ENCODE measurements at regions not wholly inside any gene's neighbourhood (a gene's known extent, or its start where the extent isn't known, plus 50 kb on each side); places are given as distances from the start of the nearest gene placed in this dataset.
"Not testable (repeated sequence)": the region's sequence is repeated elsewhere in the genome, so short reads cannot be mapped to it uniquely, and the experiment has no call there.

DNA sequence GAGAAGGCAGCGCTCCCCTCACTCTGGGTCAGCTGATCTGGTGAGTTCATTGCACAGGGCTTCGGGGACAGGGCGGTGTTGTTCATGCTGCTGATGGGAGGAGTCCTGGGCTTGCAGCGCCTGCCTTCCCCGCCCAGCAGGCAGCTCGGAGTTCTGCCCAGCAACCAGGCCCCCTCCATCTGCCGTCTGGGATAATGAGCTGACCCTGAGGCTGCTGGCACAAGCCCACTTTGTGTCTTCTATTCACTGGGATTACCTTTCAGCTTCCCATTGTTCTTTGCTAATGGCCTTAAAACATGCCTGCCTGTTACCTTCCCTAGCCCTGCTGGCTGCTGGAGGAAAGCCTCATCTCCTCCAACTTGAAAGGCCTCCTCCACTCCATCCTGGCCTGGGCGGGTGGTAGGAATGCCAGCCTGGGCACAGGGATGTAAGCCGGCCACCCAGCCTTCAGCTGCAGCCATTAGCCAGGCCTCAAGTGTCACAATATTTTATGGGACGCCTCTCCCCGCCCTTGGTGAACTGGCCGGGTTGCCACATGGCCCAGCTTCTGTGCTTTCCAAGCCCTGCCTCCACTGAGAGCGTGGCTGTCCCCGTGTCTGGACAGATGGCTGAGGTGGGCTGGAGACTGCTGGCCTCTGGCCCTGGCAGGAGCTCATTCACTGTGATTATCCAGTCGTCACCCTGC, 70.4 kb downstream of the GADD45G start:
- no peak for DNase-seq

GRCh38 chr9:89676281-89676680, 71.5 kb downstream of the GADD45G start:
- no peak for DNase-seq

- DNase-seq = no peak
Observed at GRCh38 chr9:89677702-89678395, 73.0 kb downstream of the GADD45G start.

DNA sequence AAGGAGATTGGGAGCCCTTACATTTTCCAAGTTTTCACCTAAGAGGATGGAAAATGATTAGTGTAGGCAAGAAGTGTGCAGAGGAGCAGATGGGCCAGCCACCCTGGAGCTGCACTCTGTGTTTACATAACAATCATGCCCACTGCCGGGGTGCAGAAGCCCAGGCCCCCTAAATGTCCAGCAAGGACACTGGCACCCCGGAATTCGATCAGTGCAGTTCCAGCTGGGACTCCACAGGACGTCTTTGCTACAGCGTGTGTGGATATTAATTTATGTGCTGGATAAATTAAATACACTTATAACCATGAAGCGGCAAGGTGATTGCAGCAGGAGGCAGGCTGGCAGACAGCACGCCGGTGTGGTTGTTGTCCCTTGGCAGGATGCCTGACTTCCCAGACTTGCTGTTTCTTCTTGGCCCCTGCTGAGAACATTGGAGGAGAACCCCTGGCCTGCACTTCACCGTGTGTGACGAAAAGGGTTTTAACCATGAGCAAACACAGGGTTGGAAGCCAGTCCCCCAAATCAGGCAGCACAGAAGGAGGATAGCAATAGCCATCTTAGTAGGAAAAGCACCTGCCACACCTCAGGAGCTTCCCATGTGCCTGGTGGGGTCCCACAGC, 73.7 kb downstream of the GADD45G start:
- DNase-seq = no peak

DNA sequence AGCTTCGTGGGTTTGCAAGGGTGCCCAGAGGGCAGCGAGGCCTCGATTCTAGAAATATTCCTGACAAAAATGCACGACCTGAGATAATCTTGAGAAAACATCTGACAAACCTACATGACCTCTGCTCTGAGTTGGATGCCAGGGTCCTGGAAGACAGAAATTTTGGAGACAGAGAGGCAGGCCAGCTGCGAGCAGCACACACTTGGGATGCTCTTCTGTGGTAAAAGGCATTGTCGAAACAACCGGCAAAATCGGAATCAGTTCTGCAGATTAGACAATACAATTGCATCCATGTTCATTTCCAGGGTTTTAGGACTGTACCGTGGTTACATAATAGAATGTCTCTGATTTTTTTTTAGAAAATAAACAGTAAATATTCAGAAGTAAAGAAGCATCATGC, 74.2 kb downstream of the GADD45G start:
- no peak for DNase-seq

GRCh38 chr9:89679581-89679980, 74.8 kb downstream of the GADD45G start:
- no peak for DNase-seq

DNA sequence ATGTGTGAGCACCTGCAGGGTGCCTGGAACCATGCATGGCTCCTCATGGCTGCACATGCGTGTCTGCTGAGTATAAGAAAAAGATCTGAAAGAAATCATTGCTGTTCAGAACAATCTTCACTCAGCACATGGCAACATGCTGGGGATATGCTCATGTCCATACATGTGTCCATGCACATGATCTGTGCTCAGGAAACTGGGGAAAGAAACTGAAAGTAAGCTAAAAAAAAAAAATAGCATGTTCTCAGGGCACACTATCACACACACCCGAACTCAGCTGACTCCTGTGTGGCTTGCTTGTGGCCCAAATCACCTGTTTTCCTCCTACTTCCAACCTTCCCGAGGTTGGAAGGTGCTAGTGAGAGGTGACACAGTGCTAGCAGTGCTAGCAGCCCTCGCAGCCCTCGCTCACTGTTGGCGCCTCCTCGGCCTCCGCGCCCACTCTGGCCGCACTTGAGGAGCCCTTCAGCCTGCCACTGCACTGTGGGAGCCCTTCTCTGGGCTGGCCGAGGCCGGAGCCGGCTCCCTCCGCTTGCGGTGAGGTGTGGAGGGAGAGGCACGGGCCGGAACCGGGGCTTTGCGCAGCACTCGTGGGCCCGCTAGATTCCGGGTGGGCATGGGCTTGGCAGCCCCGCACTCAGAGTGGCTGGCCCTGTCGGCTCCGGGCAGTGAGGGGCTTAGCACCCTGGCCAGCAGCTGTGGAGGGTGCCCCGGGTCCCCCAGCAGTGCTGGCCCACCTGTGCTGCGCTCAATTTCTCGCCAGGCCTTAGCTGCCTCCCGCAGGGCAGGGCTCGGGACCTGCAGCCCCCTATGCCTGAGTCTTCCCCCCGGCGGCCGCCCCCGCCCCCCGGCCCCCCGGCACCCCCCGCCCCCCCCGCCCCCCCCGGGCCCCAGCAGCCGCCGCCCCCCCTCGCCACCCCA, 76.0 kb downstream of the GADD45G start:
- DNase-seq = no peak

GRCh38 chr9:89681468-89681859, 76.7 kb downstream of the GADD45G start:
- DNase-seq = not testable (repeated sequence)

GRCh38 chr9:89683626-89684025, 78.8 kb downstream of the GADD45G start:
- DNase-seq = no peak

- DNase-seq = no peak
Observed at GRCh38 chr9:89684218-89684617, 79.4 kb downstream of the GADD45G start.

DNA sequence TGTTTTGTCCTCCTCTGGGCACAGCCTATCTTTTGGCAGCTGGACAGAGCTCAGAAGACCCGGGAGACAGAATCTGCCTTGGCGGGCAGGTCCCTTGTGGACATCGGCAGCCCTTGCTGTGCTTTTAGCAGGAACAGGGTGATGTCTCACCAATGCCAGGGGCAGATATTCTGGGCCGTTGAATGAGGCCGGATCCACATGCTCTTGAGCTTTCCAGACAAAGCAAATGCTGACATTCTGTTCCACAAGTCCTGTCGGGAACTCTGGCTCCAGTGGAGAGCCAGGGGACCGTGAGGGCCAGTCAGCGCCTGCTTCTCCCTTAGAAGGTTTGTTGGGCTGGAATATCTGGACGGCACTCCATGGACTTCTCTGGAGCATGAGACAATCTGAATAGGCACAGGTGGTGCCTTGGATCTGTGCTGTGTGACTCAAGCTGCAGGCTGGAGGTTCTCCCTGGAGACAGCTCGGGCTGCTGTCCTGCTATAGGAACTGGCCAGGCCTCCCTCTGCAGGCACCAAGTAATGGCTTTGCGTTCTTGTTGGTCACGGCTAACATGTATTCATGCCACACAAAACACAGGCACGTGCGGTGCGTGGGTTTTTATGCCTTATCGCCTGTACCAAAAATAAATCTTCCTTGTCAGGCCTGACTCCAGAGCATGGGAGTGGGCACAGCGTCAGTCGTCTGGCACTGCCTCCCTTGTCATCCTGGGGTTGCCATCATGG, 80.3 kb downstream of the GADD45G start:
- DNase-seq = no peak

GRCh38 chr9:89685698-89686097, 80.9 kb downstream of the GADD45G start:
- DNase-seq = no peak

DNA sequence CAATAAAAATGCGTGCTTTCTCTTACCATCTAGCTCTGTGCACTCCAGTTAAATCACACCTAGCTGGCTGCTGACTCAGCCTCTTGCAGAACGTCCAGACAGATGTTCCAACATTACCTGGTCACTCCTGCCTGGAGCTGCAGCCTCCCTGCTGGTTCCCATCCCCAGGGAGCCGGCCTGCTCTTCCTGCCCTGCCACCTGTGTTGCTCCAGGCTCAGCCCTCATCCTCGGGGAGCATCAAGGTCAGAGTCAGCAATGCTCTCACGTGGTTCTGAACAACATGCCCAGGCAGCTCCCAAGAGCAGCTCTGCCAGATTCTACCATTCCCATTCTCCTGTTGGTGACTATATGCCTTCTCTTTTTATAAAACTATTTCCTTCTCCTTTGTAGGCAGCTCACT, 81.3 kb downstream of the GADD45G start:
- no peak for DNase-seq

GRCh38 chr9:89686621-89687020, 81.8 kb downstream of the GADD45G start:
- DNase-seq = no peak

DNA sequence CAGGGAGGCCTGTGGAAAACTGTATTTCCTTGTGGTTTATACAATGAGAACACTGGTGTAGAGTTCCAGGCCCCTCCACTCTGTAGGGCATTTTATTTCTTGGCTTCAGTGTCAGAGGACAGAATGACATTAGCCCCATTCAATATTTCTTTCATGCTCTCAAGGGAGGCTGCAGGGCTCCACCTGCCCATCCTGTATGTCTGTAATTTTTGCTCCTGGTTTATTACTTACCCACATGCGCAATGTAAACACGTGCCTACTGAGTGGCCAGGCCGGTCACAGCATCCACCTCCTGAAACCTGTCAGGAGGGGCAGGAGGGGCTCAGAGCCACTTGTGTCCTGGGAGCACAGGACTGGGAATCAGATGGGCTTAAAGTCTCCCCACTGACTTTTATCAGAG, 82.4 kb downstream of the GADD45G start:
- no peak for DNase-seq

GRCh38 chr9:89687848-89688247, 83.0 kb downstream of the GADD45G start:
- no peak for DNase-seq

DNA sequence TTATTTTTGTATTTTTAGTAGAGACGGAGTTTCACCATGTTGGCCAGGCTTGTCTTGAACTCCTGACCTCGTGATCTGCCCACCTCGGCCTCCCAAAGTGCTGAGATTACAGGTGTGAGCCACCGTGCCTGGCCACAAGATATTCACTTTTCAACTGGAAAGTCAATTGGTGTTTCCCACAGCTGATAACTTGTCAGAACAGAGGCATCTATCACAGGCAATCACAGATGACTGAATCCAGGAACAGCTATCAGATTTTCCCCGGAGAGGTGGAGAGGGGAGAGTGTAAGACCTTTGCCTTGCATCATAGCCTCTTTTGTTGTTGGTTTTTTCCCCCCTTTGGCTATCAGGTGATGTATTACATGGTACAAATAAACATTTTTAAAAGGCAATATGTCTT, 84.5 kb downstream of the GADD45G start:
- not testable (repeated sequence) for DNase-seq

DNA sequence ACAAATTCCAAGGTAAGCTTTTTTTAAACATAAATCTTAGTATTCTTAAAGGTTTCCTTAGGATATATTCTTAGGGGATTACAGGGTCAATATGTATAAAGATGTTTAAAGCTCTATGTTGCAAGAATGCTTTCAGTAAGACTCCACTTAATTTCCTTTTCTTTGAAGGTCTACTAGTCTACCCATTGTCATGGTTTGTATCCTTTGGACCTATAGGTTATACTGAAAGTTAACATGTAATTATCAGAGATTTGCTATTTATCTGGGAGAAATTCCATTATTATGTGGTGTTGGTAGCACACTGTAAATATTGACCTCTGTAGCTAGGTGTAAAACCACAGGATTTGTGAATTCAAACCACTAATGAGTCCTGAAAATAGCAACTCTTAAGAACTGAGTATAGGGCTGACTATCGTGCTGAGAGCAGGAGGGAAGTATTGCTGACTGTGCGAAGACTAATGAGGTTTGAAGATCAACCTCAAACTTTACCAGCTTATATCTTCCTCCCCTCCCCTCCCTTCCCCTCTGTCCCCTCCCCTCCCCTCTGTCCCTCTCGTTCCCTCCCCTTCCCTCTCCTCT, 85.6 kb downstream of the GADD45G start:
- DNase-seq = no peak

GRCh38 chr9:89695441-89695891, 90.7 kb downstream of the GADD45G start:
- DNase-seq = no peak

DNA sequence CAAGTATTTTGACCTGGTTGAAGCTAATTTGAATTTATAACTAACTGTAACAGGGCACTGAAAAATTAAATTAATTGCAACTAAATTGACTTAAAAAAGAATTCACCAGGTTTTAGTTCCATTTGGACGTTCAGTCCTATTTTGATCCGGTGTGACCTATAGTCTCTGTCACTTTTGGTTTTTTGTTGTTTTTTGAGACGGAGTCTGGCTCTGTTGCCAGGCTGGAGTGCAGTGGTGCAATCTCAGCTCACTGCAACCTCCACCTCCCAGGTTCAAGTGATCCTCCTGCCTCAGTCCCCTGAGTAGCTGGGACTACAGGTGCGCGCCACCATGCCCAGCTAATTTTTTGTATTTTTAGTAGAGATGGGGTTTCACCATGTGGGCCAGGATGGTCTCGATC, 91.2 kb downstream of the GADD45G start:
- not testable (repeated sequence) for DNase-seq

GRCh38 chr9:89696780-89697179, 92.0 kb downstream of the GADD45G start:
- no peak for DNase-seq

DNA sequence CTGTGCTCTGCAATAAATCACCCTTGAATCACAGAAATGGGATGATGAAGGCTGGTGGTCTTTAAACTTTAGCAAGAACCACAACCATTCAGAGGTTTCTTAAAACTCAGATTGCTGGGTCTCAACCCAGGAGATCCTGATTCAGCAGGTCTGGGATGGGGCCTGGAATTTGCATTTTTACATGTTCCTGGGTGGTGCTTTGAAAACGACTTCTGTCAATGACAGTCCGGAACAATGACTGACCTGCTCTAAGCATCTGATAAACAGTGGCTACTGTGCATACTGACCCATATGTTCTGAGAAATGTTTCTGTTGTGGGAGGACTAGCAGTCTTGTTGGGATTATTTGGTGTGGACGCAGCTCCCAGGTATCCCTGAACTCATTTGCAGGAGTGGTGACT, 92.7 kb downstream of the GADD45G start:
- DNase-seq = no peak
